ENCODE measurements at regions not wholly inside any gene's neighbourhood (a gene's known extent, or its start where the extent isn't known, plus 50 kb on each side); places are given as distances from the start of the nearest gene placed in this dataset.

- DNase-seq, result no peak
These were observed 76.1 kb downstream of the SLC25A47 start for GRCh38 chr14:100399052-100399849.

- DNase-seq, result no peak
These were observed 77.0 kb downstream of the SLC25A47 start for GRCh38 chr14:100400115-100400514.

GRCh38 chr14:100401031-100401692, 78.0 kb downstream of the SLC25A47 start:
- no peak for DNase-seq

- no peak for DNase-seq
These were observed 78.7 kb downstream of the SLC25A47 start for GRCh38 chr14:100401792-100402191.

- no peak for DNase-seq
These were observed 79.5 kb downstream of the SLC25A47 start for GRCh38 chr14:100402631-100403030.

GRCh38 chr14:100403105-100403504, 80.0 kb downstream of the SLC25A47 start:
- no peak for DNase-seq

GRCh38 chr14:100403802-100404365, 80.7 kb downstream of the SLC25A47 start:
- no peak for DNase-seq

GRCh38 chr14:100404419-100404818, 81.3 kb downstream of the SLC25A47 start:
- DNase-seq, result no peak

- DNase-seq, result no peak
These were observed 82.8 kb downstream of the SLC25A47 start for GRCh38 chr14:100405760-100406455.

GRCh38 chr14:100406505-100407131, 83.5 kb downstream of the SLC25A47 start:
- no peak for DNase-seq

GRCh38 chr14:100407376-100408102, 84.4 kb downstream of the SLC25A47 start:
- no peak for DNase-seq

GRCh38 chr14:100408350-100409002, 85.3 kb downstream of the SLC25A47 start:
- no peak for DNase-seq

GRCh38 chr14:100409003-100409360, 85.8 kb downstream of the SLC25A47 start:
- no peak for DNase-seq

- no peak for DNase-seq
These were observed 86.5 kb downstream of the SLC25A47 start for GRCh38 chr14:100409651-100410050.

GRCh38 chr14:100410056-100410565, 87.0 kb downstream of the SLC25A47 start:
- no peak for DNase-seq

- no peak for DNase-seq
These were observed 90.6 kb downstream of the SLC25A47 start for GRCh38 chr14:100413699-100414098.

GRCh38 chr14:100415226-100415625, 92.1 kb downstream of the SLC25A47 start:
- DNase-seq, result no peak

- no peak for DNase-seq
These were observed 93.0 kb downstream of the SLC25A47 start for GRCh38 chr14:100416081-100416680.

GRCh38 chr14:100416921-100417860, 94.1 kb downstream of the SLC25A47 start:
- no peak for DNase-seq

- no peak for DNase-seq
These were observed 96.7 kb downstream of the SLC25A47 start for GRCh38 chr14:100419856-100420255.

Measured in Kasumi-1 (cell line).